Left ventricle myocardium inferior (tissue), 1 donor: ENCODE measurements at regions not wholly inside any gene's neighbourhood (a gene's known extent, or its start where the extent isn't known, plus 50 kb on each side); places are given as distances from the start of the nearest gene placed in this dataset.

Experiments
- DNase-seq: peaks from one replicate; pipeline ENCODE4 v3.0.0-alpha.2; 2020
- H3K27ac ChIP-seq: fragments of 200-600 bp; replicated peaks from 2 replicates; pipeline ENCODE4 v1.8.0; 2021
- H3K27me3 ChIP-seq: fragments of 200-600 bp; 2 replicates; pipeline ENCODE4 v1.8.0; 2021; ENCODE audit warnings: low read depth
- H3K36me3 ChIP-seq: fragments of 200-600 bp; 2 replicates; pipeline ENCODE4 v1.8.0; 2021
- H3K4me1 ChIP-seq: fragments of 200-600 bp; 2 replicates; pipeline ENCODE4 v1.8.0; 2021
- H3K4me3 ChIP-seq: fragments of 200-600 bp; 2 replicates; pipeline ENCODE4 v1.8.0; 2021; ENCODE audit warnings: mild to moderate bottlenecking, moderate library complexity
- H3K9me3 ChIP-seq: fragments of 200-600 bp; replicated peaks from 2 replicates; pipeline ENCODE4 v1.8.0; 2021
- CTCF ChIP-seq: fragments of 200-600 bp; IDR thresholded peaks from 2 replicates; pipeline ENCODE4 v1.8.0; 2021; ENCODE audit warnings: antibody characterized with exemption, mild to moderate bottlenecking, borderline replicate concordance
- intact Hi-C: fragments of 100-400 bp; cut with micrococcal nuclease; formaldehyde crosslinking; loops from one replicate; pipeline ENCODE4 v1.11.0; 2022
- donor health status: DM: no; HTN: yes; CAD: no; lungs with severe emphysema.

- H3K36me3 ChIP-seq: no peaks in the 10 kb centered on the region
- TF ChIP-seq CTCF: no peak
- H3K27ac ChIP-seq: no peak overlapping the region
- peaks cover 93% of the 10 kb centered on the region for H3K27me3 ChIP-seq
- H3K9me3 ChIP-seq: peaks cover 6% of the 10 kb centered on the region
- no peak overlapping the region for H3K4me3 ChIP-seq
- intact Hi-C loops: no loop called here
- DNase-seq: no peak
- H3K4me1 ChIP-seq: no peaks in the 10 kb centered on the region
Measured at GRCh38 chr12:53807322-53807860, 55.6 kb upstream of the CISTR start.

GRCh38 chr12:53808023-53808705 is 56.4 kb upstream of the CISTR start:
- no peak overlapping the region for H3K4me3 ChIP-seq
- intact Hi-C loops: no loop called here
- H3K27ac ChIP-seq: no peak overlapping the region
- H3K4me1 ChIP-seq: no peaks in the 10 kb centered on the region
- H3K27me3 ChIP-seq: peaks cover 93% of the 10 kb centered on the region
- no peak for DNase-seq
- H3K9me3 ChIP-seq: peaks cover 6% of the 10 kb centered on the region
- no peaks in the 10 kb centered on the region for H3K36me3 ChIP-seq
- TF ChIP-seq CTCF: no peak

GRCh38 chr12:53809005-53809404 is 57.2 kb upstream of the CISTR start:
- no peak for TF ChIP-seq CTCF
- H3K9me3 ChIP-seq: peaks cover 6% of the 10 kb centered on the region
- no peak overlapping the region for H3K4me3 ChIP-seq
- DNase-seq: no peak
- no peaks in the 10 kb centered on the region for H3K4me1 ChIP-seq
- no peaks in the 10 kb centered on the region for H3K36me3 ChIP-seq
- intact Hi-C loops: no loop called here
- H3K27me3 ChIP-seq: peaks cover 93% of the 10 kb centered on the region
- H3K27ac ChIP-seq: no peak overlapping the region

- H3K27me3 ChIP-seq: peaks cover 95% of the 10 kb centered on the region
- H3K4me1 ChIP-seq: no peaks in the 10 kb centered on the region
Measured at GRCh38 chr12:53810950-53811349, 59.2 kb upstream of the CISTR start.

GRCh38 chr12:53811606-53812005 is 59.8 kb upstream of the CISTR start:
- H3K4me1 ChIP-seq: no peaks in the 10 kb centered on the region
- intact Hi-C loops: no loop called here
- H3K27ac ChIP-seq: no peak overlapping the region
- peaks cover 95% of the 10 kb centered on the region for H3K27me3 ChIP-seq
- H3K9me3 ChIP-seq: peaks cover 6% of the 10 kb centered on the region
- H3K4me3 ChIP-seq: no peak overlapping the region
- H3K36me3 ChIP-seq: no peaks in the 10 kb centered on the region
- no peak for DNase-seq
- no peak for TF ChIP-seq CTCF

More at GRCh38 chr12:53810950-53811349, 59.2 kb upstream of the CISTR start:
- peaks cover 6% of the 10 kb centered on the region for H3K9me3 ChIP-seq
- no peak overlapping the region for H3K27ac ChIP-seq
- intact Hi-C loops: no loop called here
- H3K36me3 ChIP-seq: no peaks in the 10 kb centered on the region
- no peak overlapping the region for H3K4me3 ChIP-seq
- DNase-seq: no peak
- no peak for TF ChIP-seq CTCF
